RCC 7860 (cell line): ENCODE measurements at regions not wholly inside any gene's neighbourhood (a gene's known extent, or its start where the extent isn't known, plus 50 kb on each side); places are given as distances from the start of the nearest gene placed in this dataset.

ENCODE experiments used
- DNase-seq: peaks from one replicate; pipeline ENCODE4 v3.0.0-alpha.2; 2015; ENCODE audit warnings: low spot score
- FAIRE-seq: peaks from 2 replicates; lab custom pipeline; 2012; peaks lifted over from hg19 to GRCh38; lab: Jason Lieb, UNC

DNA sequence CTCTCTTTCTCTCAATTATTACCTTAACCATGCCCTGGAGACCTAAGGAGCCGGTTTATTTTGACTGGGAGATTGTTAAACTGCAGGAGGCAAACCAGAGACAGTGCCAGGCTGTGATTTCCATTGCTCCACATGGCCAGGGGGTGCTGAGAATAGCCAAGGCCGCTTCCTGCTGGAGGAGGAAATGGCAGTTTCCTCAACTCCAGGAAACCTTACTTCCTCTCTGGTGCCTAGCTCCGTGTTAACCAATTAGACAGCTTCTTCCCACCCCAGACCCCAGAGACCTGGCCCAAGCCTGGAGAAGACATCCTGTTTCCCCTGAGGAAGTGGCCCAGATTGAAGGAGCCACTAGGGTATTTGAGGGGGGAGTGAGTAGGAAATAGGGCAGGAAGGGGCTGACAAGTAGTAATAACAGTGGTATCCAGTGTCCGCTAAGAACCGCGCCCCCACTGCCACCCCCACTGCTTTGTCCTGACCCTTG is 161.2 kb downstream of the PLPP3 start:
- DNase-seq, result no peak
- no peak for FAIRE-seq

DNA sequence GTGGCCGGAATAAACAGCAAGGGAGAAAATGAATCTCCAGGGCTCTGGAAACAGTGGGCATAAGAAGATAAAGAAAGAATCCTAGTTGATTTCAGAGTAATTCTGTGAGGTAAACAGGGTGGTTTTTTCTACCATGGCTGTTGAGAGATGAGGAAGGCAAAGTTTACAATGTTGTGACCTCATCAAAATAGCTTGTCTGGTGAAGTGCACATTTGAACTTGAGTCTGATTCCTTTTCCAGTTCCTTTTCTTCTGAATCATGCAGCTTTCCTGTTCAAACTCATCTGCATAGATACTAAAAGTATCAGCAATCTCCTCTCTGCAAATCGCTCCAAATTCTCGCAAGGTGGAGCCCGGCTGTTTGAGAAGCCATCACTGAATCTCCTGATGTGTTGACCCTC is 161.7 kb downstream of the PLPP3 start:
- DNase-seq, result no peak
- FAIRE-seq, result no peak

DNA sequence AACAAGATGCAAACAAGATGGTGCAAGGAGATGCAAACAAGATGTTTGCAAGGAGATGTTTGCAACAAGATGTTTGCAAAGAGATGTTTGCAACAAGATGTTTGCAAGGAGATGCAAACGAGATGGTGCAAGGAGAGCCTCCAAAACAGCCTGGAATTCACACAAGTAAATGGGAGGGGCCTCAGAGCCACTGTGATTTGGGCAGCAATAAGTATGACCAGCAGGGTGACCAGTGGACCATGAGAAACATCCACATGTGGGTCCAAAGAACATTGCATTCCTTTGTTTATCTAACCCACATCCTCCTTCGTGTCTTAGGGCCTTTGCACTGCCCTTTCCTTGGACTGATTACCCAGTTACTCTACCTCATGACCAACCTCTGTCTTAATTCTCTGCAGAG is 162.9 kb downstream of the PLPP3 start:
- DNase-seq, result no peak
- no peak for FAIRE-seq

DNA sequence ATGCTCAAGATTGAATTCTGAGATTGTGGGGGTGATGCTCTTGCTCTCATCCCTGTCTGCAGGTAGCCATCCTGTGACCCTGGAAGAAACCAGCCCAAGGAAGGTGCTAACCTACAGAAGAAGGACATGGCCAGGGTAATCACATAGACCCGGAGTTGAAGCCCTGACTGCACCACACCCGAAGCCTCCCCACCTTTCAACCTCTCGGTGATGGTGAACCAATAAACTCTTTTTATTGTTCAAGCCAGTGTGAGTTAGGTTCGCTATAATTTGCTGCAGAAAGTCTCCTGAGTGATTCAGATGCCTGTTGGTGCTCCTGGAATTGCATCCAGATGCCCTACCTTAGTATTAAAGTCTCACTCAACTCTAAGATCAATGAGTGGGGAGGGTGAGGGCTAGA is 163.6 kb downstream of the PLPP3 start:
- FAIRE-seq (no peak), DNase-seq (no peak)

DNA sequence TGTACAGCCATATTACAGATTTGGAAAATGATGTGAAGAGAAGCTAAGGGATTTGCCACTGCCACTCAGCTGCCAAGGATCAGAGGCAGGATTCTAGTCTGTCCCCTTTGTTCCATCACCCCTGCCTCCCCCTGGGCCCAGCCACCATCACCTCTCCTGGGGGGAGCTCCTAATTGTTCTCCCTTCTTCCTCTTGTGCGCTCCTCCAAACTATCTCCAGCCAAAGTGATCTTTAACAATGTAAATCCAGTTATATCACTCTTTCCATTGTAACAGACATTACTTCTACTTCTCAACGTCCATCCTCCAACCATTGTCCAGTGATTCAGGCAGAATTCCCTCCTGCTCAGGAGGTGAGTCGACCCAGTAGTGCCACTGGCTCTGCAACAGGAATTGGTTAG is 164.1 kb downstream of the PLPP3 start:
- FAIRE-seq (no peak), DNase-seq (no peak)

DNA sequence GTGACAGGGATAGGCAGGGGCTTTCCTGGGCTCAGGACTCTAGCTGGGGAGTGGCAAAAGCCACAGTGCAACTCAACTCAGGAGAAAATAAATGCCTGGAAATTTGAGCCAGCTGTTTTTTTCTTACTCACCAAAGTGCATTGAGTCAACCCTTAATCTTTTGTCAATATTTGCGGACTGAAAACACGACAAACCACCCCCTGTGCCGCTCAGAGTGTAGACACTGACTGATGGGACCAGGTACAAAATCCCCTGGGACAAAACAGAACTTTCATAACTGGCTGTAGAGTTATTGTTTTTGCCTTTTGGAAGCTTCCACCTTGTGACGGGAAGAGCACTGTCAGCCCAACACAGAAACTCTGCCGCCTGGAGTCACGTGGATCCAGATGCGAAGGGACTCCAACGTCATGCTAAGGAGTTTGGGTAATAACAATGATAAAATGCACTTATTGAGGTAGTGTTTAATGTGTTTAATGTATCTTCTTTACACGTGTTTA is 164.6 kb downstream of the PLPP3 start:
- DNase-seq, result no peak
- FAIRE-seq, result no peak

DNA sequence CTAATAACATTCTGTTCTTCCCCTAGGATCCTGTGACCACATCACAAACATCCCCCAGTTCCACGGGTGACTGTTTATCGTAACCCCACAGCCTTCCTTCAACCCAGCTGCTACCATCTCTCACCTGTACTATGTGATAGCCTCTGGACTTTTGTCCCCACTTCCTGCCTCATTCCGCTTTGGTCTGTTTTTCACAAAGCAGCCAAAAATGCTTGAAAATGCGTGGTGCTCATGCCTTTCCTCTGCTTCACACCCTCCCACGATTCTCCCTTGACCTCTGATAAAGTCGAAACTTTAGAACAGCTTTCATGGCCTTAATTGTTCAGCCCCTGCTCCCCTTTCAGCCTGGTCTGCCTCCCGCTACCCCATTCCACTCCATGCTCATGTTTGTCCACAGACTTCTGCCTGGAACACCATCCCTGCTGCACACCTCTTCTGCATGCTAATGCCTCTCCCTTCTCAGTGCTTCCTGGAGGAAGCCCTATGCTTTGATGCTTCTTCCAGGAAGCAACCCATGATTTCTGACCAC is 165.6 kb downstream of the PLPP3 start:
- DNase-seq, result no peak
- no peak for FAIRE-seq

DNA sequence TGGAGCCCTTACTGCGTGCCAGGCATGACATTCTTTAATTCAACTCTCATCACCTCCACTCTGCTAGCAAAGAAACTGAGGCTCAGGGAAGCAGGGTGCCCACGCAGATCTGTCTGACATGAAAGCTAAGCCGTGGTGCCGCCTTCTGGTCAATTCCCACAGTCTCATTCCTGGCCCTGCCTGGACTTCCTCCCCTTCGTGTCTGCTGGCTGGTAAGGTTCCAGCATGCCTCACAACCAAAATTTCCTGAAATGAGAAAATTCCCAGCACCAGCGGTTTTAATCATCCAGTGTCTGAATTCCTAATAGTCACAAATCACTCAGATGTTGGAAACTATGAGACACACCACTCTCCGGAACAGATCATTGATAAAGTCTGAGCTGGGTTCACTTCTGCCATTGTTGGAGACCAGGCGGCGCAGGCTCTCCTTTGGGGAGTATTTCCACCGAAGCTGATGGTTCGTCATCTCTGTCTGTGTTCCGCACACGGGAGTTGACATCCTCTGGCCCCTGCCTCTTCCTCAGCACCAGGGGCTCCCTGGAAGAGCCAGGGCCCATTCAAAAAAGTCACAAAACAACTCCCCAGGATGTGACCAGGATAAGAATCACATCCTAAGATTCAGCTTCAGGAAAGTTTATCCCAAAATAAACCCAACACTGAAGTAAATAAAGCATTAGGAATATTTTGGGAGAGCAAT is 167.7 kb downstream of the PLPP3 start:
- no peak for FAIRE-seq
- DNase-seq, result no peak

DNA sequence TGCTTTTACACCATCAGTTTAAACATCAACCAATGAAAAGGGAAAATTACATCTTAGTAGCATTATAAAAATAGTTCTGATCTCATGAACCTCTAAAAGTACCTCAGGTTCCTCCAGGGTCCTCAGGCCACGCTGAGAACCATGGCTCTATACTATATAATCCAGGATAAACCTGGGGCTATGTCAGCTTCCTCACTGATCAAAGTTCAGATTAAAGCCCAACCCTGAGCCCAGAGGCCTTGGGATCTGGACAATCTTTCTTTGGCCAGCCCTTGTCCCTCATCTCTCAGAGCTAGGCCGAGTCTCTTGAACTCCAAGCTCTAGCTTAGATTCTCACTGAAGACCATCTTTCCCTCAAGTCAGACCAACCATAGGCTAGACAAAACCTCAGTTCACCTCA is 168.3 kb downstream of the PLPP3 start:
- FAIRE-seq, result no peak
- DNase-seq, result no peak

DNA sequence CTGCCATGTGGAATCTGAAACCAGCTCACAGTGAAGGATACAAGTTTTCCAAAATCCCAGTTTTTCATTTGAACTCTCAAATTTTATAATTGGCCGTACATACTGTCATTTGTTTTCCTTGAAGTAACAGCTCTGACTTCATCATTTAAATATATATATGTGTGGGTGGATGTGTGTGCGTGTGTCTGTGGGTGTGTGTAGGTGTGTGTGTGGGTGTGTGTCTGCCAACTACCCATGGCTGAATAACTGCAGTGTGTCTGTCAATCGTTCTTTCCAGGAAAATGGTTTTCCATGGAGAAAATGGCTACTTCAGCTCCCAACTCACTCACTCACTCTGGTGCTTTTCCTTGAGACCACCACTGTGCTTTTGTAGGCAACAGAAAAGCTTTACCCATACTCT is 169.0 kb downstream of the PLPP3 start:
- DNase-seq (no peak), FAIRE-seq (no peak)

DNA sequence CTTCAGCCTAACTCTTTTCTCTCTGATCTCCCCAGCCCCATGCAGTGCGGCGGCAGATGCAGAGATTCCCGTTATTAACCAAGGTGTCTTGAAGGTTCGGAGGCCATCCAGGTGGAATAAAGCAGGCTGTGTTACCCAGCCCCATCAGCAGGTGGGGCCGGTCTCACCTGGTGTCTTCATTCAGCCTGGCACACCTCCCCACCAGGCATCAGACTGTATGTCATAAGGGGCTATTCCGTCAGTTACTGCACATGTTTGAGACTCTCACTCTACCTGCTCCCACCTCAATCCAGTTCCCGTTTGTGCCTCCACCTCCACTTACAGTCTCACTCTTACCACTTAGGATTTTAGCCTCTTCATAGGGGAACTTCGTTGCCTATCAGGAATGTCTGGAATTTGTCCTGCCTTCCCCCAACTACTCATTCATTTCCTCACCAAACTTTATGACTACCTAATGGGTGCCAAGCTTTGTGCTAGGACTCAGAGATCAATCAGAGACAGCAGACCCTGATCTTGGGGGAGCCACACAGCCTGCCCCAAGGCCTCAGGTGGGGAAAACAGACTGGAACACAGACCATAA is 170.2 kb downstream of the PLPP3 start:
- no peak for DNase-seq
- no peak for FAIRE-seq

DNA sequence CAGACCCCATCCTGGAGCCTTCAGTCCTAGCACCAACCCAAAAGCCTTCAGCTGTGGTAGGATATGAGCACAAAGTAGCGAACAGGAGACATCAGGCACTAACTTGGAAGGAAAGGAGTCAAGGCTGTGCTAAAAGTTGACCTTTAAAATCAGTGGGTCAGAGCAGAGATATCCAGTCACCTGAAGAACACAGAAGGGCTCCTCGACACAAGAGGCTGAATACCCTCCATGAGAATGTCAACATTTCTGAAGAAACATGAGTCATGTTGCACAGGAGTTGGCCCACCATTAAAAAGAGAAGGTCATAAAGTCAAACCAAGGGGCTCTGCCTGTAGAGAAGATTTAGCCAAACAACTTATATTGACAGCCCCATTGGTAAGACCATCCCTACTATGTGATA is 172.5 kb downstream of the PLPP3 start:
- FAIRE-seq (no peak), DNase-seq (no peak)

DNA sequence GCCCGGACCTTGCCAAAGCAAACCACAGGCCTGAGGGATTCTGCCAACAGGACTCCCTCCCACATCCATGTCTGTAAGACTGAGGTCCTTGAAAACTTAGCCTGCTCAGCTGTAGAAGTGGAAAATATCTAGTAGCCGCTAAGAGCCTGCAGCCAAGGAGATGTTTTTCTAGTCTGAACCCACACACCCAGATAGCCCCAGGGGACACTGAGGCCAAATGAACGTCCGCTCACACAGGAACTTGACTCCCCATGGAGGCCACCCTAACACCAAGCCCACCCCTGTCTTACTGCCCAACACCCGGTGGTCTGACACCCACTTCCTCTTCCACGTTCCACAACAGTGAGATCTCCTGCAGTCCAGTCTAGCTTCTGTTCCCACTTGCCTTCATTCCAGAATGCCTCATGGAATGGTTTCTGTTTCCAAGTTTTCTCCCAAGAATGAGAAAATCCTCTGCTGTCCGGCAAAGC is 174.8 kb downstream of the PLPP3 start:
- DNase-seq (no peak), FAIRE-seq (no peak)

DNA sequence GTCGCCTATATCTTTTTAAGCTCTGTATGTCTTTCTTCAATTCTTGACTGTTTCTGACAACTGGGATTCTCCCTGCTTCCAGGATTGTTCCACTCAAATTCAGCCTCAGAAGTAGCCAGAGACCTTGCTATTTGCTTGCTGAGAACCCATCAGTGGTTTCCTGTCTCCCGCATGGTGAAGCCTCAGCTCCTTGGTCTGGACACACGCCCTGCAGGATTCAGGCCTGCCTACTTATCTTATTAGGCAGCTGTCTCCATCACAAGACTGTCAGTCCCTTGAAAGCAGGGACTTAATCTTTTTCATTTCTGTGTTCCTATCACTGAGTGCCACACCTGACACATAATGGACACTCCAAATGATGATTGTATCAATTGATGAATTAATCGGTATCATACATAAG is 175.3 kb downstream of the PLPP3 start:
- no peak for DNase-seq
- FAIRE-seq, result no peak

DNA sequence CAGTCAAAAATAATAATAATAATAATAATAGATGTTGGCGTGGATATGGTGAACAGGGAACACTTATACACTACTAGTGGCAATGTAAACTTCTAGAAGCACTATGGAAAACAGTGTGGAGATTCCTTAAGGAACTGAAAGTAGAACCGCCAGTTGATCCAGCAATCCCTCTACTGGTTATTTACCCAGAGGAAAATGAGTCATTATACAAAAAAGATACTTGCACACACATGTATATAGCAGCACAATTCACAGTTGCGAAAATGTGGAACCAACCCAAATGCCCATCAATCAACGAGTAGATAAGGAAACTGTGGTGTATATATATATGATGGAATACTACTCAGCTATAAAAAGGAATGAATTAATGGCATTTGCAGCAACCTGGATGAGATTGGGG is 176.0 kb downstream of the PLPP3 start:
- DNase-seq (no peak), FAIRE-seq (no peak)

DNA sequence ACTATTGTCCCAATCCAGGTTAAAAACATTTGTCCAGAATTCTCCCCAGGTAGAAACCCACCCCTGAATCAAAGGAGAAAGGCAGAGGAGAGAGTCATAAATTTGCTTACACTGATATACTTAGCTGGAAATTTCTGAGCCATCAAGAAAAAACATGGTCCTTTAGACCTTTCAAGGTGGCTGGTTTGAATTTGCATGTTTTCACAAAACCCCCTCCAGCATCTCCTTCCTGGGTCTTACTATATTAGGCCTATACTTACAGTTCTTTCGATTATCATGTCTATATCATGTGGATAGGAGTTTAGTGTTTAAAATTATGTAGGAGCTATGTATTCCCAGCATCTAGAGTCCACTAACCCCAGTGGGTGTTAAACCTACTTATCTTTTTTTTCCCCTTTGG is 178.2 kb downstream of the PLPP3 start:
- DNase-seq (no peak), FAIRE-seq (no peak)

DNA sequence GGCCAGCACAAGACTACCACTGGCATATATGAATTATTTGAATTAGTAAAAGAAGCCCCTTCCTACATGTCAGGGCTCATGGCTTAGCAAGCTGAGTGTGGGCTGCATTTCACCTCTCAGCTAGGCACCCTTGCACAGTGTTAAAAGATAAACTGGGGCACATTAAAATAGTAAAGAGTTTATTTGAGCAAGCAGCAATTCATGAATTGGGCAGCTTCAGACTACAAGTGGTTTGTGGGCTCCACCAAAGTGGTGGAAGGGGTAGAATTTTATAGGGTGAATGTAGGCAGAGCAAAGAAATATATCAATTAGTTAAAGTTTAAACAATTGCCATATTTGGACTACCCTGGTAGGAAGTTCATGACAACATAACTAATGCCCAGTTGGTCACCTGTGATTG is 178.8 kb downstream of the PLPP3 start:
- no peak for FAIRE-seq
- DNase-seq, result no peak

DNA sequence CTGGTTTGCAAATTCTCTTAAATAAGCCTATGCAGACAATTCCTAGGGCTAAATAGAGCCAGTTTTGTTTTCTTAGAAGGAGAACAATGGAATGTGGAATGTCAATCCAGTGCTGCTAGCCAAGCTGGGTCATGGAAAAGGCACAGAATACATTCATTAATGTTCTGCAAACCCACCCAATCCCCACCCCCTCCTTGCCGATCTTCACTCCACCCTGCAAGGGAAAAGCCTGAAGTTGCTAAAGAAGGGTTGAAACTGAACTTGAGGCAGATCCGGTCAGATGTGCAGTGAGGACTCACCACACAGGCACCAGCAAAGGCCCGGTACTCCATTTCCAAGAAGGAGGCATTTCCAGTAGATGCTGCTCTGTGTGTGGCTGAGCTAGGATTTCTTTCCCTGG is 179.6 kb downstream of the PLPP3 start:
- FAIRE-seq, result no peak

DNA sequence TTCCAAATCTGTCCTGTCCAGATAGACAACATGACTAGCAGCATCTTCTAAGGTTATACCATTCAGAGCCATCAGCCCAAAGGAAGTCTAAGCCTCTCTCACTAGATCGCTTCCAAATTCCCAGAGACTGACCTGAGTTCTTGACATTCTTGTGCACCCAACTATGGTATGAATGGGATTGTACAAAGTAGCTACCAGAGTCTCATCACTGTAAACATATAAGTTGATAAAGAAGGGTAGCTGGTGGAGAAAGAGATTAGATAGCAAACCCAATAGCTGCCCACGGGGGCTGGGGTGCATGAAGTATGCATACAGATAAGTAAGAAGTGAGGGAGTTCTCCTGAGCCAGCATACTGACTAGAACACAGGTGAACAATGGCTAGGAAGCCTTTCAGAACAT is 180.0 kb downstream of the PLPP3 start:
- FAIRE-seq (no peak), DNase-seq (no peak)

More for the DNA sequence above, 179.6 kb downstream of the PLPP3 start:
- no peak for DNase-seq

DNA sequence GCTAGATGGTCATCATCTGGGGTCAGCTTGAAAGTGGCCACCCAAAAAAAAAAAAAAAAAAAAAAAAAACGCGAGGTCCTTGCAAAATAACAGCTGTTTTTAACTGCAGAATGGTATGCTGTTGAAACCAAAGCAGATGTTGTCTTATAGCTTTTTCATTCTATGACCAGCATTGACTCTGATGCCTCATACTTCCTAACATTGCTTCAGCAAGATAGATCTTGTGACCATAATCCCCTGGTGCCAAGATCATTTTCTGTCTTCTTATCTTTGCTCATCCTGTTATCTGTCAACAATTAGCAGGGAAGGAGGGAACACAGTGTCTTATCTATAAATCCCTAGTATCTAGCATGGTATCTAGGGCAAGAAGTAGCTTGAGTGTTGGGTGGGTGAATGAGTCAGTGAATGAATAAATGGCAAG is 181.5 kb downstream of the PLPP3 start:
- DNase-seq (no peak), FAIRE-seq (no peak)

DNA sequence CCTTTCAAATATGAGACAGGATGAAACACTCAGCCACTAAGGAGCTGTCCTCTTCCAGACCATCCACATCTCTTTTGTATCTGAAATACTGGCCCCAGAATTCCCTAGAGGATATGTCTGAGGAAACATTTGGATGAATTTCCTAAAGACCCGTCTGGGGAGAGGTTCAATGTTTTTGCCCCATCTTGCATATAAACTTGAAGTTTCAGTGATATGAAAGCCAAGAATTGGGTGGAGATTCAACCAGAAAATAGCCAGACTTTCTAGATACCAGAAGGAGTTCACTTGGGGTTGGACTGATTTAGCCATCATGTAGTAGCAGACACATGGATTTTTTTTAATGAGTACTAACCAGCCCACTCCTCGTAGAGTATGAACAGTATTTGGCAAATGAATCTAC is 182.0 kb downstream of the PLPP3 start:
- no peak for FAIRE-seq
- no peak for DNase-seq

DNA sequence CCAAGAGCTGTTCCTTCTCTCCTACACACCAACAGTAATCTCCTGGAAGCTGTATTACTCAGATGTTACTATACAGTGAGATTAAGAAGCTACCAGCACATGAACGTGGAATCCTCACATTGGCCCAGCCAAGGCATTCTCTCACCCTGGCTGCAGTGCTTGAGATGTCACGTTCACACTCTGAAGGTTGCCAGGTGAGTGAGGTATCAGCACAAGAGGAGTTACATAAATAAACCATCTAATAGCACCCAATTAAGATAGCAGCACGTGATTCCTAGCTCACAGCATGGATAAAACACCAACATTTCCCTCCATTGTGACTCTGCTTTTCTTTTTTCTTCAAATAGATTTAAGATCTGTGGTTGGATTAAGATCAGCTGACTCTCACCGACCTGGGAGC is 182.8 kb downstream of the PLPP3 start:
- no peak for DNase-seq
- FAIRE-seq, result no peak
